Calu3 (cell line): ENCODE measurements at regions not wholly inside any gene's neighbourhood (a gene's known extent, or its start where the extent isn't known, plus 50 kb on each side); places are given as distances from the start of the nearest gene placed in this dataset.

Source experiments
- BruUV-seq: library from RNA; stranded (reverse); fragments of 400-500 nt; replicated peaks from 2 replicates; lab custom pipeline; 2021; lab: Mats Ljungman, UMichigan
- CTCF ChIA-PET: fragments of 300-600 bp; sonication (Branson Sonifier 250); formaldehyde crosslinking; loops from one replicate; lab custom pipeline; 2022; ENCODE audit warnings: antibody characterized with exemption; lab: Charles Lee
- DNase-seq: peaks from one replicate; pipeline ENCODE4 v3.0.0; 2022
- H3K27ac Mint-ChIP-seq: one replicate; pipeline ENCODE4 v1.8.0; 2022; ENCODE audit warnings: mixed read lengths; ENCODE audit not compliant: unreplicated experiment
- H3K27me3 Mint-ChIP-seq: one replicate; pipeline ENCODE4 v1.8.0; 2022; ENCODE audit warnings: mixed read lengths; ENCODE audit not compliant: unreplicated experiment
- H3K36me3 Mint-ChIP-seq: one replicate; pipeline ENCODE4 v1.8.0; 2022; ENCODE audit warnings: mild to moderate bottlenecking, moderate library complexity, mixed read lengths; ENCODE audit not compliant: insufficient read depth, unreplicated experiment
- H3K4me1 Mint-ChIP-seq: one replicate; pipeline ENCODE4 v1.8.0; 2022; ENCODE audit warnings: mild to moderate bottlenecking, low read depth, mixed read lengths; ENCODE audit not compliant: unreplicated experiment
- H3K4me3 Mint-ChIP-seq: one replicate; pipeline ENCODE4 v1.8.0; 2022; ENCODE audit warnings: mild to moderate bottlenecking, low read depth, moderate library complexity, mixed read lengths; ENCODE audit not compliant: unreplicated experiment
- H3K9me3 Mint-ChIP-seq: one replicate; pipeline ENCODE4 v1.8.0; 2022; ENCODE audit warnings: low read depth, mixed read lengths; ENCODE audit not compliant: unreplicated experiment
- CTCF ChIP-seq: fragments of 200-600 bp; IDR thresholded peaks from one replicate; pipeline ENCODE4 v1.8.0; 2022; ENCODE audit warnings: antibody characterized with exemption; ENCODE audit not compliant: unreplicated experiment
- intact Hi-C: fragments of 100-400 bp; cut with micrococcal nuclease; formaldehyde crosslinking; loops from one replicate; pipeline ENCODE4 v1.10.0; 2022; ENCODE audit not compliant: unreplicated experiment

GRCh38 chr9:111731928-111732327, 62.8 kb downstream of the SHOC1 start:
- intact Hi-C loops = no loop called here
- Mint-ChIP-seq H3K27ac (no peak overlapping the region), H3K36me3 (peaks cover 6% of the 10 kb centered on the region), H3K4me1 (peaks cover 18% of the 10 kb centered on the region), H3K27me3 (no peaks in the 10 kb centered on the region), H3K9me3 (no peaks in the 10 kb centered on the region), H3K4me3 (no peak overlapping the region)
- no TSS peak for BruUV-seq
- no peak for TF ChIP-seq CTCF
- CTCF ChIA-PET = no interaction called here
- no peak for DNase-seq

DNA sequence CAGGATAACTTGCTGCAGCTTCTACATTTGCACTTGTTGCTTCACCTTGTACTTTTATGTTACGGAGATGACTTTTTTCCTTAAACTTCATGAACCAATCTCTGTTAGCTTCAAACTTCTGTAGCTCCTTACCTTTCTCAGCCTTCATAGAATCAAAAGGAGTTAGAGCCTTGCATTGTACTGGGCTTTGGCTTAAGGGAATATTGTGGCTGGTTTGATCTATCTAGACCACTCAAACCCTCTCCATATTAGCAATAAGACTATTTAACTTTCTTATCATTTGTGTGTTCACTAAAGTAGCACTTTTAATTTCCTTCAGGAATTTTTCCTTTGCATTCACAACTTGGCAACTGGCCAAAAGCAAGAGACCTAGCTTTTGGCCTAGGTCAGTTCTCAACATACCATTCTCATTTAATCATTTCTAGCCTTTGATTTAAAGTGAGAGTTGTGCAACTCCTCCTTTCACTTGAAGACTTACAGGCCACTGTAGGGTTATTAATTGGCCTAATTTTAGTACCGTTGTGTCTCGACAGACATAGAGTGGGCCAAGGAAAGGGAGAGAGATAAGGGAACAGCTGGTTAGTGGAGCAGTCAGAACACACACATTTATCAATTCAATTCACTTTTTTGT, 63.7 kb downstream of the SHOC1 start:
- H3K4me1 Mint-ChIP-seq = peaks cover 18% of the 10 kb centered on the region
- peaks cover 6% of the 10 kb centered on the region for H3K36me3 Mint-ChIP-seq
- CTCF ChIA-PET = interaction anchor here (0.6 kb wide), 1 partner anchor 572 kb away, joined by 8 read pairs; no protein-coding TSS in a partner anchor
- H3K27ac Mint-ChIP-seq = peak overlapping the region; percentile 45
- H3K4me3 Mint-ChIP-seq = no peak overlapping the region
- intact Hi-C loops = no loop called here
- no peak for TF ChIP-seq CTCF
- no peaks in the 10 kb centered on the region for H3K27me3 Mint-ChIP-seq
- no TSS peak for BruUV-seq
- peak; percentile 29 for DNase-seq
- H3K9me3 Mint-ChIP-seq = no peaks in the 10 kb centered on the region

DNA sequence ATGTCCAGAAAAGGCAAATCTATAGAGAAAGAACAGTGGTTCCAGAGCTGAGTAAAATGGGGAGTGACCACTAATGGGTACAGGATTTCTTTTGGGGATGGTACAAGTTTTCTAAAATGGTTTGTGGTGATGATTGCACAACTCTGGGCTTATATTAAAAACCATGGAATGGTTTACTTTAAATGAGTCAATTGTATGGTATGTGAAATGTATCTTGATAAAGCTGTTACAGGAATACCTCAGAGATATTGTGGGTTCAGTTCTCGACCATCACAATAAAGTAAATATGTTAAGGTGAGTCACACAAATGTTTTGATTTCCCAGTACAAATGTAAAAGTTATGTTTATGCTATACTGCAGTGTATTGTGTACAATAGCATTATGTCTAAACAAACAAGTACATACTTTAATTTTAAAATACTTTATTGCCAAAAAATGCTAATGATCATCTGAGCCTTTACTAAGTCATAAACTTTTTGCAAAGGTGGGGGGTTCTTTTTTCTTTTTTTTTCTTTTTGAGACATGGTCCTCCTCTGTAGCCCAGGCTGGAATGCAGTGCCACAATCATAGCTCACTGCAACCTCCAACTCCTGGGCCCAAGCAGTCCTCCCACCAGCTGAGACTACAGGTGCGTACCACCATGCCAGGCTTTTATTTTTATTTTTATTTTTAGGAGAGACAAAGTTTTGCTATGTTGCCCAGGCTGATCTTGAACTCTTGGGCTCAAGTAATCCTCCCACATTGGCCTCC, 65.9 kb downstream of the SHOC1 start:
- DNase-seq = no peak
- intact Hi-C loops = loop anchor here (10.0 kb wide), 1 partner anchor 94 kb away; the partner anchor contains the start of gene DNAJC25
- H3K36me3 Mint-ChIP-seq = peaks cover 6% of the 10 kb centered on the region
- BruUV-seq = no TSS peak
- H3K9me3 Mint-ChIP-seq = no peaks in the 10 kb centered on the region
- H3K27ac Mint-ChIP-seq = peak overlapping the region; percentile 68
- H3K4me1 Mint-ChIP-seq = peaks cover 18% of the 10 kb centered on the region
- CTCF ChIA-PET = no interaction called here
- TF ChIP-seq CTCF = no peak
- no peaks in the 10 kb centered on the region for H3K27me3 Mint-ChIP-seq
- H3K4me3 Mint-ChIP-seq = no peak overlapping the region

- BruUV-seq = no TSS peak
- peaks cover 6% of the 10 kb centered on the region for H3K36me3 Mint-ChIP-seq
- intact Hi-C loops = loop anchor here (10.0 kb wide), 1 partner anchor 93 kb away; the partner anchor contains the start of gene DNAJC25
- TF ChIP-seq CTCF = no peak
- H3K27ac Mint-ChIP-seq = peak overlapping the region; percentile 68
- H3K4me3 Mint-ChIP-seq = no peak overlapping the region
- H3K27me3 Mint-ChIP-seq = no peaks in the 10 kb centered on the region
- no peak for DNase-seq
- CTCF ChIA-PET = interaction anchor here (0.6 kb wide), 1 partner anchor 189 kb away, joined by 4 read pairs; no protein-coding TSS in a partner anchor
- peaks cover 18% of the 10 kb centered on the region for H3K4me1 Mint-ChIP-seq
- H3K9me3 Mint-ChIP-seq = no peaks in the 10 kb centered on the region
Measured at GRCh38 chr9:111728143-111728542, 66.6 kb downstream of the SHOC1 start.
